ENCODE measurements at regions not wholly inside any gene's neighbourhood (a gene's known extent, or its start where the extent isn't known, plus 50 kb on each side); places are given as distances from the start of the nearest gene placed in this dataset.
A peak's percentile ranks its signal among the peaks of the same experiment; 100 is the strongest.
"Not testable (repeated sequence)": the region's sequence is repeated elsewhere in the genome, so short reads cannot be mapped to it uniquely, and the experiment has no call there.

- H3K4me3 ChIP-seq (ENCODE audit: low read depth, low read length) = no peak overlapping the region
- no peak for TF ChIP-seq MYC (IDR thresholded peaks at IDR 0.05; ENCODE audit: low read depth, low read length)
- no peak for TF ChIP-seq POLR2A (IDR thresholded peaks at IDR 0.05; ENCODE audit: extremely low read depth, insufficient read length)
- no peak for TF ChIP-seq CTCF (IDR thresholded peaks at IDR 0.05; ENCODE audit: low read depth, low read length)
- no peak for TF ChIP-seq MAX (IDR thresholded peaks at IDR 0.05; ENCODE audit: low read depth, low read length)
- DNase-seq (ENCODE audit: low read depth) = no peak
Observed at GRCh38 chr1:229920683-229921082, 146.4 kb upstream of the GALNT2 start.

GRCh38 chr1:229922249-229922648, 144.8 kb upstream of the GALNT2 start:
- no peak overlapping the region for H3K4me3 ChIP-seq (ENCODE audit: low read depth, low read length)
- DNase-seq (ENCODE audit: low read depth) = no peak
- TF ChIP-seq MAX (IDR thresholded peaks at IDR 0.05; ENCODE audit: low read depth, low read length) (no peak), POLR2A (IDR thresholded peaks at IDR 0.05; ENCODE audit: extremely low read depth, insufficient read length) (no peak), MYC (IDR thresholded peaks at IDR 0.05; ENCODE audit: low read depth, low read length) (no peak), CTCF (IDR thresholded peaks at IDR 0.05; ENCODE audit: low read depth, low read length) (no peak)

GRCh38 chr1:229924639-229925038, 142.4 kb upstream of the GALNT2 start:
- no peak overlapping the region for H3K4me3 ChIP-seq (ENCODE audit: low read depth, low read length)
- DNase-seq (ENCODE audit: low read depth) = no peak
- no peak for TF ChIP-seq CTCF (IDR thresholded peaks at IDR 0.05; ENCODE audit: low read depth, low read length)
- no peak for TF ChIP-seq MAX (IDR thresholded peaks at IDR 0.05; ENCODE audit: low read depth, low read length)
- TF ChIP-seq MYC (IDR thresholded peaks at IDR 0.05; ENCODE audit: low read depth, low read length) = no peak
- TF ChIP-seq POLR2A (IDR thresholded peaks at IDR 0.05; ENCODE audit: extremely low read depth, insufficient read length) = no peak

GRCh38 chr1:229928767-229929166, 138.3 kb upstream of the GALNT2 start:
- TF ChIP-seq CTCF (IDR thresholded peaks at IDR 0.05; ENCODE audit: low read depth, low read length) = no peak
- no peak for TF ChIP-seq MAX (IDR thresholded peaks at IDR 0.05; ENCODE audit: low read depth, low read length)
- no peak for TF ChIP-seq POLR2A (IDR thresholded peaks at IDR 0.05; ENCODE audit: extremely low read depth, insufficient read length)
- TF ChIP-seq MYC (IDR thresholded peaks at IDR 0.05; ENCODE audit: low read depth, low read length) = no peak
- no peak overlapping the region for H3K4me3 ChIP-seq (ENCODE audit: low read depth, low read length)
- DNase-seq (ENCODE audit: low read depth) = no peak

GRCh38 chr1:229931751-229932150, 135.3 kb upstream of the GALNT2 start:
- not testable (repeated sequence) for DNase-seq (ENCODE audit: low read depth)

GRCh38 chr1:229935157-229935556, 131.9 kb upstream of the GALNT2 start:
- peak; percentile 25 for DNase-seq (ENCODE audit: low read depth)
- not testable (repeated sequence) for H3K4me3 ChIP-seq (ENCODE audit: low read depth, low read length)

More at GRCh38 chr1:229931751-229932150, 135.3 kb upstream of the GALNT2 start:
- H3K4me3 ChIP-seq (ENCODE audit: low read depth, low read length) = not testable (repeated sequence)

- H3K4me3 ChIP-seq (ENCODE audit: low read depth, low read length) = no peak overlapping the region
- no peak for DNase-seq (ENCODE audit: low read depth)
- no peak for TF ChIP-seq MAX (IDR thresholded peaks at IDR 0.05; ENCODE audit: low read depth, low read length)
- TF ChIP-seq POLR2A (IDR thresholded peaks at IDR 0.05; ENCODE audit: extremely low read depth, insufficient read length) = no peak
- no peak for TF ChIP-seq CTCF (IDR thresholded peaks at IDR 0.05; ENCODE audit: low read depth, low read length)
- no peak for TF ChIP-seq MYC (IDR thresholded peaks at IDR 0.05; ENCODE audit: low read depth, low read length)
Observed at GRCh38 chr1:229938551-229938950, 128.5 kb upstream of the GALNT2 start.

Data from NB4 (cell line).